ENCODE measurements at regions not wholly inside any gene's neighbourhood (a gene's known extent, or its start where the extent isn't known, plus 50 kb on each side); places are given as distances from the start of the nearest gene placed in this dataset.

DNA sequence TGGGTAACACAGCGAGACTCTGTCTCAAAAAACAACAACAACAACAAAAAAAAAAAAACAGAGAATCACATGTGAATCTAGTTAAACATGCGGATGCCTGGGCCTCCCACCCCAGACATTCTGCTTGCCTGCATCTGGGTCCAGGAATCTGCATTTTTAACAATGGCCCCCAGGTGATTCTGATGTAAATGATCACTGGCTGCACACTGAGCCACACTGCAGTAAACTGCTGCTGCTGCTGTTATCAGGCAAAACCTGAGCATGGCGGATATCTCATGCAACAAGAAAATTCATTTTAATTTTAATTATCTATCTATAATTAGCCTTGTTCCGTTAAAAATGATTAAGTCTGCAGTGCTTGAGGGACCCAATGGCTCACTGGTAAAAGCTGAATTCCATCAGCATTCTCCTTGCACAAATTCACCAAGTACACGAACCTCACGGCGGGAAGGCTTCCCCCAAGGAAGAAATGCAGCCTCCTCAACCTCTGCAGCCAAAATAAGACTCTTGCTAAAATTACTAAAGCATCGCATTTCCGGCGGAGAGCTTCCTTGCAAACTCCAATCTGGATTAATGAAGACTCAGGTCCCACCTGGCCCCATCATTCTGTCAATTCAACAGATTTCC, 81.6 kb upstream of the SNX9 start:
- H3K4me1 ChIP-seq, result no peaks in the 10 kb centered on the region
- TF ChIP-seq, protein P1, sequence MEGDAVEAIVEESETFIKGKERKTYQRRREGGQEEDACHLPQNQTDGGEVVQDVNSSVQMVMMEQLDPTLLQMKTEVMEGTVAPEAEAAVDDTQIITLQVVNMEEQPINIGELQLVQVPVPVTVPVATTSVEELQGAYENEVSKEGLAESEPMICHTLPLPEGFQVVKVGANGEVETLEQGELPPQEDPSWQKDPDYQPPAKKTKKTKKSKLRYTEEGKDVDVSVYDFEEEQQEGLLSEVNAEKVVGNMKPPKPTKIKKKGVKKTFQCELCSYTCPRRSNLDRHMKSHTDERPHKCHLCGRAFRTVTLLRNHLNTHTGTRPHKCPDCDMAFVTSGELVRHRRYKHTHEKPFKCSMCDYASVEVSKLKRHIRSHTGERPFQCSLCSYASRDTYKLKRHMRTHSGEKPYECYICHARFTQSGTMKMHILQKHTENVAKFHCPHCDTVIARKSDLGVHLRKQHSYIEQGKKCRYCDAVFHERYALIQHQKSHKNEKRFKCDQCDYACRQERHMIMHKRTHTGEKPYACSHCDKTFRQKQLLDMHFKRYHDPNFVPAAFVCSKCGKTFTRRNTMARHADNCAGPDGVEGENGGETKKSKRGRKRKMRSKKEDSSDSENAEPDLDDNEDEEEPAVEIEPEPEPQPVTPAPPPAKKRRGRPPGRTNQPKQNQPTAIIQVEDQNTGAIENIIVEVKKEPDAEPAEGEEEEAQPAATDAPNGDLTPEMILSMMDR (IDR thresholded peaks at IDR 0.05), result no peak
- DNase-seq, result no peak
- H3K27me3 ChIP-seq, result no peaks in the 10 kb centered on the region
- H3K36me3 ChIP-seq, result no peaks in the 10 kb centered on the region
- H3K9me3 ChIP-seq, result no peaks in the 10 kb centered on the region
- intact Hi-C loops (cut with DNase I; ENCODE audit: low total_unique reads), result no loop called here
- no peak overlapping the region for H3K4me3 ChIP-seq
- no peak overlapping the region for H3K27ac ChIP-seq

DNA sequence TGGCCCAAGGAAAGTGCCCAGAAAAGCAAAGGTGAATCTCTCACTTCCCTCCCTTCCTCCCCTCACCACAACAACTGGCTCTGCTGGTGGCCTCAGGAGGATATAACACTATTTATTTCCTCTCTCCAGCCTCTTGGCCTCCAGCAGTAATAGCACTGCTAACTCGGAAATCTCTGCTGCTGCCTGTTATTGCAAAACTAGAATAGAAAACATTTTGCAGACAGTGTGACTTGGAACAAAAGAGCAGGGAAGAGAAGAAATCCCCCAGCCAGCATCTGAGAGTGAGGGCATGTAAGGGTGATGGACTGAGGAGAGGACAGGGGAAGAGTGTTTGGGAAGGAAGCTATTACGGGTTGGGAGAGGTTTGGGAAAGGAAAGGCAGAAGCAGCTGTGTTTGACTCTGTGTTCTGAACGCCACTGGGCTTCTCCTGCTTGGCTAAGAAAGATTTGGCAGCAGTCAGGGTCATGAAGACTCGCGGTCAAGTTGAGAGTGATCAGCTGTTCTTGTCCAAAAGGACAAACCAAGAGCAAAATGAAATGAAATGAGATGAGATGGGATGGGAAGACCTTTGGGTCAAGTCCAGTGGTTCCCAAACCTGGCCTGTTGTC, 81.0 kb upstream of the SNX9 start:
- H3K4me3 ChIP-seq, result no peak overlapping the region
- H3K27me3 ChIP-seq, result no peaks in the 10 kb centered on the region
- TF ChIP-seq, protein P1 (IDR thresholded peaks at IDR 0.05), result no peak
- H3K9me3 ChIP-seq, result no peaks in the 10 kb centered on the region
- H3K27ac ChIP-seq, result no peak overlapping the region
- H3K36me3 ChIP-seq, result no peaks in the 10 kb centered on the region
- intact Hi-C loops (cut with DNase I; ENCODE audit: low total_unique reads), result no loop called here
- H3K4me1 ChIP-seq, result no peaks in the 10 kb centered on the region
- DNase-seq, result peak in 1 of 2 donors; percentile 54

DNA sequence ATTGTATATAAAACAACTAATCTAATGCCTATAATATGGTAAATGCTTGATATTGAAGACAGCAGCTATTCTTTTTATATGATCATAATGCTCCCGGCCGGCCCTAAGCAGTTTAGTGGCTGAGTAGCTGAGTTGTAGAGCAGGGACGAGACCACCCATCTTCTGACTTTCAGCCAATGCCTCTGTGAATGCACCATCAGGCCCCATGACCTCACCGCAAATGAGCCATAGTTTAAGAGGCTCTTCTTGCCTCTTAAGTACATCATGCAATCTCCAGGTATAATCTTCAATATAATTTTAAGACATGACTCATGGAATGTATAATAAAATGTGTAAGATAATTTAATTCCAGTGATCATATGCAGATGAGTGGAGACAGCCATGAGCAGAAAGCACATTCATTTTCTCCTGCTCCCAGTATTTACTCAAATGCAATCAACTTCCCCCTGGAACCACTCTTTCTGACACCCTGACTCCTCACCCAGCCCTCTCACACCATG, 78.9 kb upstream of the SNX9 start:
- H3K4me3 ChIP-seq, result no peak overlapping the region
- TF ChIP-seq, protein P1 (IDR thresholded peaks at IDR 0.05), result no peak
- H3K9me3 ChIP-seq, result no peaks in the 10 kb centered on the region
- H3K27ac ChIP-seq, result no peak overlapping the region
- H3K4me1 ChIP-seq, result no peaks in the 10 kb centered on the region
- intact Hi-C loops (cut with DNase I; ENCODE audit: low total_unique reads), result no loop called here
- no peaks in the 10 kb centered on the region for H3K27me3 ChIP-seq
- no peaks in the 10 kb centered on the region for H3K36me3 ChIP-seq
- DNase-seq, result no peak

DNA sequence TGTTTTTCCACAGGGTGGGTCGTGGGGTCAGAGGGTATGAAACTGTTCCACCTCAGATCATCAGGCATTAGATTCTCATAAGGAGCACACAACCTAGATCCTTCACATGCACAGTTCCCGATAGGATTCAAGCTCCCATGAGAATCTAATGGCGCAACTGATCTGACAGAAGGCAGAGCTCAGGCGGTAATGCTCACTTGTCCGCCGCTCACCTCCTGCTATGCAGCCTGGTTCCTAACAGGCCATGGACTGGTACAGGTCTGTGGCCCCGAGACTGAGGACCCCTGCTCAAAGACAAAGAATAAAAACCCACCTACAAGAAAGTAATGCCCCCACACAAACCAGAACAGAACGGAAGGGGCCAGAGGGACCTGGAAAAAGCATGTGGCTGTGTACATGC, 76.1 kb upstream of the SNX9 start:
- Histone ChIP-seq H3K27ac (no peak overlapping the region), H3K27me3 (no peaks in the 10 kb centered on the region), H3K36me3 (no peaks in the 10 kb centered on the region), H3K4me3 (no peak overlapping the region), H3K9me3 (no peaks in the 10 kb centered on the region), H3K4me1 (no peaks in the 10 kb centered on the region)
- intact Hi-C loops (cut with DNase I; ENCODE audit: low total_unique reads), result no loop called here
- no peak for DNase-seq
- TF ChIP-seq, protein P1 (IDR thresholded peaks at IDR 0.05), result no peak

DNA sequence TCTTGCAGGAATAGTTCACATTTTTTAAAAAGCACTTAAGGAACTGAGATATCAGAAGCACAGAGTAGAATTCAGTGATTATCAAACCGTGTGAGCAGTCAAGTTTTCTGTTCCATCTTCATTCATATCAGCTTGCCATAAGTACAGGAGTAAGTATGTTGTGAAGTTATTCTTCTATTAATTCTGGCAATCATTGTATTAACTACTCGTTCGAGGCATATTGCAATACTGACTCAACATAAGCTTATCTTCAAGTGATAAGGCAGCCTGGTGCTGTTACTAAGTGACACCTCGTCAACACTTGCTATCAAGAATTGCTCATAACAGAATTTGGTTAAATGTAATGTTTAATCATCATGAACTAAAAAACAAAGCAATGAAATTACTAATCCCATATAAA, 75.7 kb upstream of the SNX9 start:
- intact Hi-C loops (cut with DNase I; ENCODE audit: low total_unique reads), result no loop called here
- H3K27ac ChIP-seq, result no peak overlapping the region
- H3K9me3 ChIP-seq, result no peaks in the 10 kb centered on the region
- no peaks in the 10 kb centered on the region for H3K36me3 ChIP-seq
- H3K4me3 ChIP-seq, result no peak overlapping the region
- no peak for DNase-seq
- H3K27me3 ChIP-seq, result no peaks in the 10 kb centered on the region
- TF ChIP-seq, protein P1 (IDR thresholded peaks at IDR 0.05), result no peak
- H3K4me1 ChIP-seq, result no peaks in the 10 kb centered on the region

Measured in tibial artery (tissue), 4 donors.